Upper lobe of right lung (tissue), 1 donor: ENCODE measurements at regions not wholly inside any gene's neighbourhood (a gene's known extent, or its start where the extent isn't known, plus 50 kb on each side); places are given as distances from the start of the nearest gene placed in this dataset.

Experiments used
- ATAC-seq: fragments of 200-7000 bp; cut with Tn5 transposase; one replicate; pipeline ENCODE4 v1.9.1; 2020; ENCODE audit warnings: mild to moderate bottlenecking, moderate library complexity
- DNase-seq: peaks from one replicate; pipeline ENCODE4 v3.0.0-alpha.2; 2020
- H3K27ac ChIP-seq: fragments of 200-600 bp; one replicate; pipeline ENCODE4 v1.8.0; 2022
- H3K27me3 ChIP-seq: fragments of 200-600 bp; one replicate; pipeline ENCODE4 v1.8.0; 2022; ENCODE audit warnings: mild to moderate bottlenecking
- H3K36me3 ChIP-seq: fragments of 200-600 bp; one replicate; pipeline ENCODE4 v1.8.0; 2022
- H3K4me1 ChIP-seq: fragments of 200-600 bp; one replicate; pipeline ENCODE4 v1.8.0; 2022
- H3K4me3 ChIP-seq: fragments of 200-600 bp; one replicate; pipeline ENCODE4 v1.8.0; 2022; ENCODE audit warnings: mild to moderate bottlenecking
- H3K9me3 ChIP-seq: fragments of 200-600 bp; one replicate; pipeline ENCODE4 v1.8.0; 2022
- CTCF ChIP-seq: fragments of 200-600 bp; IDR thresholded peaks from one replicate; pipeline ENCODE4 v1.8.0; 2022; ENCODE audit warnings: antibody characterized with exemption
- intact Hi-C: fragments of 100-400 bp; cut with DNase I; formaldehyde crosslinking; loops from one replicate; pipeline ENCODE4 v1.11.0; 2022
- donor health status: DM: no; HTN: yes; CAD: no; lungs with severe emphysema.

GRCh38 chr2:194621945-194622344 lies 1035.1 kb upstream of the SLC39A10 start:
- no peaks in the 10 kb centered on the region for H3K27me3 ChIP-seq
- no peak for TF ChIP-seq CTCF
- no peak for ATAC-seq
- DNase-seq: no peak
- H3K4me3 ChIP-seq: no peak overlapping the region
- no peaks in the 10 kb centered on the region for H3K9me3 ChIP-seq
- intact Hi-C loops: no loop called here
- no peak overlapping the region for H3K27ac ChIP-seq
- H3K36me3 ChIP-seq: no peaks in the 10 kb centered on the region
- H3K4me1 ChIP-seq: no peaks in the 10 kb centered on the region

- no peaks in the 10 kb centered on the region for H3K36me3 ChIP-seq
- no peaks in the 10 kb centered on the region for H3K4me1 ChIP-seq
- DNase-seq: no peak
- H3K27ac ChIP-seq: no peak overlapping the region
- TF ChIP-seq CTCF: no peak
- no peak for ATAC-seq
- no peaks in the 10 kb centered on the region for H3K9me3 ChIP-seq
- no peak overlapping the region for H3K4me3 ChIP-seq
- no peaks in the 10 kb centered on the region for H3K27me3 ChIP-seq
- intact Hi-C loops: no loop called here
Measured at GRCh38 chr2:194619366-194619765, 1037.7 kb upstream of the SLC39A10 start.

GRCh38 chr2:194618432-194618831 lies 1038.6 kb upstream of the SLC39A10 start:
- DNase-seq (no peak), ATAC-seq (no peak)
- no peak for TF ChIP-seq CTCF
- intact Hi-C loops: no loop called here
- Histone ChIP-seq H3K27me3 (no peaks in the 10 kb centered on the region), H3K36me3 (no peaks in the 10 kb centered on the region), H3K27ac (no peak overlapping the region), H3K4me3 (no peak overlapping the region), H3K9me3 (no peaks in the 10 kb centered on the region), H3K4me1 (no peaks in the 10 kb centered on the region)

GRCh38 chr2:194616334-194616733 lies 1040.7 kb upstream of the SLC39A10 start:
- DNase-seq (no peak), ATAC-seq (no peak)
- Histone ChIP-seq H3K4me1 (no peaks in the 10 kb centered on the region), H3K4me3 (no peak overlapping the region), H3K27me3 (no peaks in the 10 kb centered on the region), H3K27ac (no peak overlapping the region), H3K9me3 (no peaks in the 10 kb centered on the region), H3K36me3 (no peaks in the 10 kb centered on the region)
- intact Hi-C loops: no loop called here
- TF ChIP-seq CTCF: no peak

- TF ChIP-seq CTCF: no peak
- no peak overlapping the region for H3K4me3 ChIP-seq
- ATAC-seq: no peak
- H3K27ac ChIP-seq: no peak overlapping the region
- H3K27me3 ChIP-seq: no peaks in the 10 kb centered on the region
- H3K4me1 ChIP-seq: no peaks in the 10 kb centered on the region
- intact Hi-C loops: no loop called here
- no peak for DNase-seq
- H3K9me3 ChIP-seq: no peaks in the 10 kb centered on the region
- H3K36me3 ChIP-seq: no peaks in the 10 kb centered on the region
Measured at GRCh38 chr2:194610297-194610696, 1046.7 kb upstream of the SLC39A10 start.

- ATAC-seq (no peak), DNase-seq (no peak)
- TF ChIP-seq CTCF: no peak
- H3K27ac ChIP-seq: no peak overlapping the region
- H3K27me3 ChIP-seq: no peaks in the 10 kb centered on the region
- H3K36me3 ChIP-seq: no peaks in the 10 kb centered on the region
- no peaks in the 10 kb centered on the region for H3K4me1 ChIP-seq
- intact Hi-C loops: no loop called here
- no peaks in the 10 kb centered on the region for H3K9me3 ChIP-seq
- H3K4me3 ChIP-seq: no peak overlapping the region
Measured at GRCh38 chr2:194603429-194603828, 1053.6 kb upstream of the SLC39A10 start.
